Bronchial epithelial cell (primary cell): ENCODE measurements at regions not wholly inside any gene's neighbourhood (a gene's known extent, or its start where the extent isn't known, plus 50 kb on each side); places are given as distances from the start of the nearest gene placed in this dataset.
A peak's percentile ranks its signal among the peaks of the same experiment; 100 is the strongest.

ENCODE experiments used
- DNase-seq: peaks from one replicate; pipeline ENCODE4 v3.0.0-alpha.2; 2010; ENCODE audit warnings: low read depth
- FAIRE-seq: peaks from 2 replicates; lab custom pipeline; 2011; peaks lifted over from hg19 to GRCh38; lab: Jason Lieb, UNC
- H3K27me3 ChIP-seq: 2 replicates; pipeline ENCODE4 v1.5.1; 2011; ENCODE audit warnings: low read length; ENCODE audit not compliant: control insufficient read depth, insufficient read depth
- H3K36me3 ChIP-seq: 2 replicates; pipeline ENCODE4 v1.5.1; 2011; ENCODE audit warnings: low read length; ENCODE audit not compliant: control insufficient read depth, insufficient read depth
- H3K4me3 ChIP-seq: 2 replicates; pipeline ENCODE4 v1.5.1; 2011; ENCODE audit warnings: mild to moderate bottlenecking, low read depth, low read length, control low read depth
- TF ChIP-seq, protein P1 (sequence below): IDR thresholded peaks from 2 replicates; pipeline ENCODE4 v1.5.1; 2011; ENCODE audit warnings: mild to moderate bottlenecking, moderate library complexity, low read length, control low read depth, inconsistent platforms; ENCODE audit not compliant: insufficient read depth, severe bottlenecking

GRCh38 chr6:159487636-159488035, 205.4 kb downstream of the SOD2 start:
- no peaks in the 10 kb centered on the region for H3K36me3 ChIP-seq
- TF ChIP-seq, protein P1, sequence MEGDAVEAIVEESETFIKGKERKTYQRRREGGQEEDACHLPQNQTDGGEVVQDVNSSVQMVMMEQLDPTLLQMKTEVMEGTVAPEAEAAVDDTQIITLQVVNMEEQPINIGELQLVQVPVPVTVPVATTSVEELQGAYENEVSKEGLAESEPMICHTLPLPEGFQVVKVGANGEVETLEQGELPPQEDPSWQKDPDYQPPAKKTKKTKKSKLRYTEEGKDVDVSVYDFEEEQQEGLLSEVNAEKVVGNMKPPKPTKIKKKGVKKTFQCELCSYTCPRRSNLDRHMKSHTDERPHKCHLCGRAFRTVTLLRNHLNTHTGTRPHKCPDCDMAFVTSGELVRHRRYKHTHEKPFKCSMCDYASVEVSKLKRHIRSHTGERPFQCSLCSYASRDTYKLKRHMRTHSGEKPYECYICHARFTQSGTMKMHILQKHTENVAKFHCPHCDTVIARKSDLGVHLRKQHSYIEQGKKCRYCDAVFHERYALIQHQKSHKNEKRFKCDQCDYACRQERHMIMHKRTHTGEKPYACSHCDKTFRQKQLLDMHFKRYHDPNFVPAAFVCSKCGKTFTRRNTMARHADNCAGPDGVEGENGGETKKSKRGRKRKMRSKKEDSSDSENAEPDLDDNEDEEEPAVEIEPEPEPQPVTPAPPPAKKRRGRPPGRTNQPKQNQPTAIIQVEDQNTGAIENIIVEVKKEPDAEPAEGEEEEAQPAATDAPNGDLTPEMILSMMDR, result no peak
- DNase-seq, result peak; percentile 16

GRCh38 chr6:159483259-159483658, 209.8 kb downstream of the SOD2 start:
- TF ChIP-seq, protein P1, result no peak
- H3K36me3 ChIP-seq, result no peaks in the 10 kb centered on the region
- no peaks in the 10 kb centered on the region for H3K27me3 ChIP-seq
- no peak overlapping the region for H3K4me3 ChIP-seq
- DNase-seq (no peak), FAIRE-seq (no peak)

More at GRCh38 chr6:159487636-159488035, 205.4 kb downstream of the SOD2 start:
- no peaks in the 10 kb centered on the region for H3K27me3 ChIP-seq
- FAIRE-seq, result no peak
- no peak overlapping the region for H3K4me3 ChIP-seq

DNA sequence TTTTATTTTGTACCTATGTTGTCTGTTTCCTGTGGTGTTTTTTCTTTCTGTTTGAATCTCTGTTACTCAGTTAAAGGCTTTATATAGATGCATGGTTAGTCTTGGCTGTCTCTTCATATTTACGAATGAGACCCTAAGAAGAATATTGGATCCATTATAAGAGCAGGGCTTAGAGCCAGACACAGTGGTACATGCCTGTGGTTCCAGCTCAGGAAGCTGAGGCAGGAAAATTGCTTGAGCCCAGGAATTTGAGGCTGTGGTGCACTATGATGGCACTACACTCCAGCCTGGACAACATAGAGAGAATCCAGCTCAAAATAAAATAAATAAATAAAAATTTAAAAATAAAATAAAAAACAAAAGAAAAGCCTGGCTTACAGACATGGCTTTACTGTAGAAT, 211.1 kb downstream of the SOD2 start:
- Histone ChIP-seq H3K36me3 (no peaks in the 10 kb centered on the region), H3K4me3 (no peak overlapping the region), H3K27me3 (no peaks in the 10 kb centered on the region)
- TF ChIP-seq, protein P1, result no peak
- FAIRE-seq (no peak), DNase-seq (no peak)

DNA sequence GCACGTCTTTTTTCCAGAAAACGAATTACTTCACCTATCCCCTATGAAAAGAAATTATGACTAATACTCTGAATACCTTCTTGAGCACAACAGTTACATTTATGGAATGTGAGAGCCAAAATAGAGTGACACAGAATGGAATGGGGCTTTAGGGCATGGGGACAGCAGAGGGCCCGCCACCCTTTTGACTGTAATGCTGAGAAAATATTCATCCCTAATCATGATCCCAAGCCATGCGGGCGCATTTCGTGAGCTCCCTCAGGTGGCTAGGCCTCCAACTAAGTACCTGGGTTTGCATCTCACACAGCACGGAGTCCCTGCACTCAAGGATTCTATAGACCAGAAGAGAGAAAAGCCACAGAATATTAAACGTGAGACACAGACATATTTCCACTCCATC, 212.6 kb downstream of the SOD2 start:
- DNase-seq (no peak), FAIRE-seq (no peak)
- TF ChIP-seq, protein P1, result no peak
- Histone ChIP-seq H3K4me3 (no peak overlapping the region), H3K27me3 (no peaks in the 10 kb centered on the region), H3K36me3 (no peaks in the 10 kb centered on the region)

GRCh38 chr6:159479146-159479545, 213.9 kb downstream of the SOD2 start:
- Histone ChIP-seq H3K4me3 (no peak overlapping the region), H3K27me3 (no peaks in the 10 kb centered on the region), H3K36me3 (no peaks in the 10 kb centered on the region)
- DNase-seq (no peak), FAIRE-seq (no peak)
- TF ChIP-seq, protein P1, result no peak
